ENCODE measurements at regions not wholly inside any gene's neighbourhood (a gene's known extent, or its start where the extent isn't known, plus 50 kb on each side); places are given as distances from the start of the nearest gene placed in this dataset.

GRCh38 chr9:134533850-134534588, 107.6 kb upstream of the COL5A1 start:
- no peak for TF ChIP-seq POLR2AphosphoS5 (IDR thresholded peaks at IDR 0.05; ENCODE audit: borderline replicate concordance, low read depth, low read length)
- TF ChIP-seq EZH2 (IDR thresholded peaks at IDR 0.05): no peak

All from SK-N-MC (cell line).